CD4-positive, alpha-beta T cell treated with Interleukin-17A for 4 hours (primary cell): ENCODE measurements at regions not wholly inside any gene's neighbourhood (a gene's known extent, or its start where the extent isn't known, plus 50 kb on each side); places are given as distances from the start of the nearest gene placed in this dataset.

Source experiments
- DNase-seq: peaks from one replicate; pipeline ENCODE4 v3.0.0-alpha.2; 2020; ENCODE audit warnings: mixed read lengths

- no peak for DNase-seq
Observed at GRCh38 chr2:19538411-19538963, 180.1 kb upstream of the OSR1 start.

- no peak for DNase-seq
Observed at GRCh38 chr2:19536136-19536535, 177.7 kb upstream of the OSR1 start.

GRCh38 chr2:19532547-19533196 is 174.2 kb upstream of the OSR1 start:
- no peak for DNase-seq

GRCh38 chr2:19529677-19530076 is 171.3 kb upstream of the OSR1 start:
- DNase-seq = no peak

- DNase-seq = no peak
Observed at GRCh38 chr2:19527771-19528170, 169.3 kb upstream of the OSR1 start.

- DNase-seq = no peak
Observed at GRCh38 chr2:19525313-19525712, 166.9 kb upstream of the OSR1 start.

- no peak for DNase-seq
Observed at GRCh38 chr2:19519045-19519444, 160.6 kb upstream of the OSR1 start.

- DNase-seq = no peak
Observed at GRCh38 chr2:19507137-19507536, 148.7 kb upstream of the OSR1 start.

GRCh38 chr2:19505199-19506136 is 147.0 kb upstream of the OSR1 start:
- DNase-seq = no peak

GRCh38 chr2:19504400-19505198 is 146.2 kb upstream of the OSR1 start:
- DNase-seq = no peak

GRCh38 chr2:19503915-19504314 is 145.5 kb upstream of the OSR1 start:
- no peak for DNase-seq

GRCh38 chr2:19503406-19503805 is 145.0 kb upstream of the OSR1 start:
- DNase-seq = no peak

- no peak for DNase-seq
Observed at GRCh38 chr2:19500126-19500525, 141.7 kb upstream of the OSR1 start.

GRCh38 chr2:19496646-19497045 is 138.2 kb upstream of the OSR1 start:
- no peak for DNase-seq

GRCh38 chr2:19494241-19494640 is 135.8 kb upstream of the OSR1 start:
- no peak for DNase-seq

GRCh38 chr2:19491796-19492195 is 133.4 kb upstream of the OSR1 start:
- DNase-seq = no peak

GRCh38 chr2:19490846-19491435 is 132.5 kb upstream of the OSR1 start:
- DNase-seq = no peak

GRCh38 chr2:19488009-19488691 is 129.7 kb upstream of the OSR1 start:
- DNase-seq = no peak

- no peak for DNase-seq
Observed at GRCh38 chr2:19484736-19485135, 126.3 kb upstream of the OSR1 start.

- no peak for DNase-seq
Observed at GRCh38 chr2:19480673-19481072, 122.2 kb upstream of the OSR1 start.

- DNase-seq = no peak
Observed at GRCh38 chr2:19479666-19480065, 121.2 kb upstream of the OSR1 start.

- DNase-seq = no peak
Observed at GRCh38 chr2:19478409-19478808, 120.0 kb upstream of the OSR1 start.
